IMR-90 (cell line): ENCODE measurements at regions not wholly inside any gene's neighbourhood (a gene's known extent, or its start where the extent isn't known, plus 50 kb on each side); places are given as distances from the start of the nearest gene placed in this dataset.

Experiments used
- ATAC-seq: fragments of 200-7000 bp; cut with Tn5 transposase; 2 replicates; pipeline ENCODE4 v1.9.1; 2020; ENCODE audit warnings: low read depth, mild to moderate bottlenecking, moderate library complexity
- BruUV-seq: library from RNA; stranded (reverse); fragments of 400-500 nt; replicated peaks from 2 replicates; lab custom pipeline; 2021; lab: Mats Ljungman, UMichigan
- CTCF ChIA-PET: fragments of 300-600 bp; formaldehyde crosslinking; extraction: SDS; loops from one replicate; lab custom pipeline; 2021; ENCODE audit warnings: antibody characterized with exemption; lab: Yijun Ruan, JAX
- POLR2A ChIA-PET: fragments of 300-600 bp; sonication (Branson Sonifier 250); formaldehyde crosslinking; loops from one replicate; lab custom pipeline; 2022; ENCODE audit warnings: antibody characterized with exemption; ENCODE audit not compliant: unreplicated experiment; lab: Charles Lee
- DNase-seq: peaks from one replicate; pipeline ENCODE4 v3.0.0; 2013
- H2AFZ ChIP-seq: replicated peaks from 2 replicates; pipeline ENCODE3; 2013; ENCODE audit warnings: low read length, mild to moderate bottlenecking; ENCODE audit not compliant: poor library complexity
- H2AK5ac ChIP-seq: 2 replicates; pipeline ENCODE4 v1.6.1; 2013; ENCODE audit warnings: low read depth, low read length, inconsistent platforms
- H2AK9ac ChIP-seq: replicated peaks from 2 replicates; pipeline ENCODE3; 2013; ENCODE audit warnings: mild to moderate bottlenecking, low read depth, low read length, moderate library complexity; ENCODE audit not compliant: poor library complexity
- H2BK120ac ChIP-seq: 2 replicates; pipeline ENCODE4 v1.6.1; 2013; ENCODE audit warnings: low read depth, low read length, inconsistent platforms
- H2BK15ac ChIP-seq: 3 replicates; pipeline ENCODE4 v1.6.1; 2013; ENCODE audit warnings: low read depth, low read length, inconsistent platforms
- H2BK20ac ChIP-seq: 2 replicates; pipeline ENCODE4 v1.6.1; 2013; ENCODE audit warnings: low read depth, mild to moderate bottlenecking, inconsistent platforms, low read length, moderate library complexity
- H2BK5ac ChIP-seq: 2 replicates; pipeline ENCODE4 v1.6.1; 2013; ENCODE audit warnings: mild to moderate bottlenecking, low read depth, low read length, inconsistent platforms; ENCODE audit not compliant: poor library complexity, severe bottlenecking
- H3K14ac ChIP-seq: replicated peaks from 2 replicates; pipeline ENCODE4 v1.6.1; 2013; ENCODE audit warnings: low read depth, low read length, inconsistent platforms
- H3K18ac ChIP-seq: 2 replicates; pipeline ENCODE4 v1.6.1; 2013; ENCODE audit warnings: low read depth, low read length, control low read depth
- H3K23ac ChIP-seq: 2 replicates; pipeline ENCODE4 v1.6.1; 2013; ENCODE audit warnings: low read depth, low read length, inconsistent platforms
- H3K27ac ChIP-seq: 2 replicates; pipeline ENCODE4 v1.5.1; 2013; ENCODE audit warnings: mild to moderate bottlenecking, control low read depth, low read length; ENCODE audit not compliant: insufficient read depth
- H3K27me3 ChIP-seq: 2 replicates; pipeline ENCODE4 v1.6.1; 2013; ENCODE audit warnings: low read length; ENCODE audit not compliant: control insufficient read depth, insufficient read depth
- H3K36me3 ChIP-seq: 2 replicates; pipeline ENCODE4 v1.6.1; 2013; ENCODE audit warnings: low read length, mixed read lengths; ENCODE audit not compliant: control insufficient read depth, insufficient read depth
- H3K4ac ChIP-seq: 2 replicates; pipeline ENCODE4 v1.6.1; 2013; ENCODE audit warnings: low read depth, low read length, inconsistent platforms
- H3K4me1 ChIP-seq: 2 replicates; pipeline ENCODE4 v1.6.1; 2013; ENCODE audit warnings: low read length, mixed read lengths; ENCODE audit not compliant: control insufficient read depth, insufficient read depth
- H3K4me2 ChIP-seq: 2 replicates; pipeline ENCODE4 v1.6.1; 2013; ENCODE audit warnings: low read depth, mild to moderate bottlenecking, control low read depth, low read length, moderate library complexity
- H3K4me3 ChIP-seq: 2 replicates; pipeline ENCODE4 v1.5.1; 2013; ENCODE audit warnings: low read depth, mild to moderate bottlenecking, control low read depth, low read length, moderate library complexity; ENCODE audit not compliant: insufficient read depth
- H3K56ac ChIP-seq: 2 replicates; pipeline ENCODE4 v1.6.1; 2013; ENCODE audit warnings: low read length, inconsistent platforms; ENCODE audit not compliant: insufficient read depth; ENCODE audit errors: extremely low read depth
- H3K79me1 ChIP-seq, 2 experiments: 2 replicates each; pipeline ENCODE4 v1.6.1; 2013; ENCODE audit warnings: low read length in 2 of 2, inconsistent platforms in 1 of 2, low read depth in 1 of 2
- H3K9ac ChIP-seq: 2 replicates; pipeline ENCODE4 v1.6.1; 2013; ENCODE audit warnings: low read depth, low read length, control low read depth
- H3K9me1 ChIP-seq: 2 replicates; pipeline ENCODE4 v1.6.1; 2013; ENCODE audit warnings: low read length, inconsistent platforms; ENCODE audit not compliant: insufficient read depth
- H3K9me3 ChIP-seq: 2 replicates; pipeline ENCODE4 v1.6.1; 2013; ENCODE audit warnings: low read length; ENCODE audit not compliant: control insufficient read depth, insufficient read depth
- H4K20me1 ChIP-seq: 2 replicates; pipeline ENCODE4 v1.6.1; 2013; ENCODE audit warnings: low read length, inconsistent platforms; ENCODE audit not compliant: insufficient read depth
- H4K5ac ChIP-seq: 2 replicates; pipeline ENCODE4 v1.6.1; 2013; ENCODE audit warnings: mild to moderate bottlenecking, low read depth, low read length, control low read depth
- H4K8ac ChIP-seq, 2 experiments: 2 replicates each; pipeline ENCODE4 v1.6.1; 2013; ENCODE audit warnings: low read depth in 2 of 2, low read length in 2 of 2, control low read depth in 1 of 2, inconsistent platforms in 1 of 2
- H4K91ac ChIP-seq: 2 replicates; pipeline ENCODE4 v1.6.1; 2013; ENCODE audit warnings: low read depth, low read length, inconsistent platforms; ENCODE audit not compliant: insufficient read depth
- BHLHE40 ChIP-seq: fragments of 150-350 bp; IDR thresholded peaks from 2 replicates; pipeline ENCODE4 v1.6.1; 2016; ENCODE audit warnings: mild to moderate bottlenecking, low read depth, low read length
- CEBPB ChIP-seq: IDR thresholded peaks from 2 replicates; pipeline ENCODE4 v1.6.1; 2012; ENCODE audit warnings: low read depth, low read length, improper control_type of control experiment
- MAZ ChIP-seq: IDR thresholded peaks from 2 replicates; pipeline ENCODE4 v1.6.1; 2012; ENCODE audit warnings: low read depth, mild to moderate bottlenecking, low read length, improper control_type of control experiment, moderate library complexity, borderline replicate concordance
- MXI1 ChIP-seq: IDR thresholded peaks from 2 replicates; pipeline ENCODE4 v1.6.1; 2012; ENCODE audit warnings: low read depth, mild to moderate bottlenecking, low read length, moderate library complexity, borderline replicate concordance
- RCOR1 ChIP-seq: IDR thresholded peaks from 2 replicates; pipeline ENCODE4 v1.6.1; 2012; ENCODE audit warnings: mild to moderate bottlenecking, low read length, improper control_type of control experiment; ENCODE audit not compliant: insufficient replicate concordance
- WGBS, 2 experiments: methylation state at CpG; one replicate each; pipeline versions ENCODE4 v1.1.5 to v1.1.7; 2013; ENCODE audit warnings: missing lambda C conversion rate in 2 of 2; ENCODE audit not compliant: insufficient read length in 1 of 2; ENCODE audit errors: extremely low coverage in 2 of 2; 5-methylcytosine and 5-hydroxymethylcytosine counted together
- dilution Hi-C: fragments of 300-500 bp; cut with HindIII; formaldehyde crosslinking; loops from one replicate; pipeline ENCODE4 v1.14.3; 2018; ENCODE audit warnings: low sequenced_read_pairs; ENCODE audit not compliant: unreplicated experiment
- in situ Hi-C: fragments of 300-500 bp; cut with MboI; formaldehyde crosslinking; loops from 3 replicates; pipeline ENCODE4 v1.14.3; 2019; ENCODE audit warnings: low sequenced_read_pairs, inconsistent platforms, mixed read lengths
- intact Hi-C: fragments of 100-400 bp; cut with micrococcal nuclease; formaldehyde crosslinking; loops from 2 replicates; pipeline ENCODE4 v1.10.0; 2022
- TF ChIP-seq, protein P1 (sequence below): conservative IDR thresholded peaks from 2 replicates; pipeline ENCODE4 v1.5.1; 2012; ENCODE audit warnings: mild to moderate bottlenecking, low read depth, low read length, improper control_type of control experiment

- DNase-seq (peak; percentile 46), ATAC-seq (peak; percentile 35)
- peak overlapping the region; percentile 65 for H2BK120ac ChIP-seq
- TF ChIP-seq CEBPB (no peak), RCOR1 (no peak), MXI1 (no peak), BHLHE40 (no peak), MAZ (no peak)
- TF ChIP-seq, protein P1, sequence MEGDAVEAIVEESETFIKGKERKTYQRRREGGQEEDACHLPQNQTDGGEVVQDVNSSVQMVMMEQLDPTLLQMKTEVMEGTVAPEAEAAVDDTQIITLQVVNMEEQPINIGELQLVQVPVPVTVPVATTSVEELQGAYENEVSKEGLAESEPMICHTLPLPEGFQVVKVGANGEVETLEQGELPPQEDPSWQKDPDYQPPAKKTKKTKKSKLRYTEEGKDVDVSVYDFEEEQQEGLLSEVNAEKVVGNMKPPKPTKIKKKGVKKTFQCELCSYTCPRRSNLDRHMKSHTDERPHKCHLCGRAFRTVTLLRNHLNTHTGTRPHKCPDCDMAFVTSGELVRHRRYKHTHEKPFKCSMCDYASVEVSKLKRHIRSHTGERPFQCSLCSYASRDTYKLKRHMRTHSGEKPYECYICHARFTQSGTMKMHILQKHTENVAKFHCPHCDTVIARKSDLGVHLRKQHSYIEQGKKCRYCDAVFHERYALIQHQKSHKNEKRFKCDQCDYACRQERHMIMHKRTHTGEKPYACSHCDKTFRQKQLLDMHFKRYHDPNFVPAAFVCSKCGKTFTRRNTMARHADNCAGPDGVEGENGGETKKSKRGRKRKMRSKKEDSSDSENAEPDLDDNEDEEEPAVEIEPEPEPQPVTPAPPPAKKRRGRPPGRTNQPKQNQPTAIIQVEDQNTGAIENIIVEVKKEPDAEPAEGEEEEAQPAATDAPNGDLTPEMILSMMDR = no peak
- ChIA-PET POLR2A (no interaction called here), CTCF (interaction anchor here (1.1 to 1.5 kb wide), 2 partner anchors 9 to 27 kb away, joined by 4 to 5 read pairs; no protein-coding TSS in a partner anchor)
- H3K4me3 ChIP-seq = no peak overlapping the region; the same call in 1 of the 2 replicates
- H2BK5ac ChIP-seq = peak overlapping the region; percentile 82
- H4K5ac ChIP-seq = peak overlapping the region; percentile 70; the same call in 1 of the 2 replicates
- no TSS peak for BruUV-seq
- no peaks in the 10 kb centered on the region for H4K20me1 ChIP-seq
- peak overlapping the region; percentile 94; the same call in 1 of the 2 replicates for H3K18ac ChIP-seq
- 0 out of 2 replicates have a peak, but pooled peaks cover 3% of the 10 kb centered on the region for H3K9me1 ChIP-seq
- peak overlapping the region; percentile 8; the same call in 1 of the 2 replicates for H3K23ac ChIP-seq
- H4K8ac ChIP-seq = peak overlapping the region; percentile 34 to 74
- H3K4me2 ChIP-seq = peak overlapping the region; percentile 90
- peak overlapping the region; percentile 65; the same call in 2 of the 3 replicates for H2BK15ac ChIP-seq
- no CpG with 5 or more reads among the region's 2 CpGs for WGBS, 2 experiments
- no peak overlapping the region for H2AK9ac ChIP-seq
- peak overlapping the region; percentile 52 for H3K56ac ChIP-seq
- in situ Hi-C loops = no loop called here
- dilution Hi-C loops = no loop called here
- H3K9ac ChIP-seq = peak overlapping the region; percentile 53; the same call in 1 of the 2 replicates
- peak overlapping the region; percentile 61 for H3K4ac ChIP-seq
- no peaks in the 10 kb centered on the region for H3K36me3 ChIP-seq
- H3K27ac ChIP-seq = peak overlapping the region; percentile 48
- no peaks in the 10 kb centered on the region for H3K9me3 ChIP-seq
- H2BK20ac ChIP-seq = peak overlapping the region; percentile 75
- H4K91ac ChIP-seq = peak overlapping the region; percentile 27
- intact Hi-C loops = loop anchor here (5.0 kb wide), 1 partner anchor 92 kb away; the partner anchor contains the start of gene MBNL1
- no peak overlapping the region for H2AFZ ChIP-seq
- H3K27me3 ChIP-seq = no peaks in the 10 kb centered on the region
- H3K4me1 ChIP-seq = peaks cover 13% of the 10 kb centered on the region; the same call in 1 of the 2 replicates
- peak overlapping the region; percentile 65 for H2AK5ac ChIP-seq
- peaks cover 0 to 6% of the 10 kb centered on the region in 2 experiments; a peak in 1 of 4 replicates for H3K79me1 ChIP-seq
- peak overlapping the region; percentile 39 for H3K14ac ChIP-seq
Observed at GRCh38 chr3:152174876-152175527, 93.7 kb upstream of the MBNL1 start.
